ENCODE measurements at regions not wholly inside any gene's neighbourhood (a gene's known extent, or its start where the extent isn't known, plus 50 kb on each side); places are given as distances from the start of the nearest gene placed in this dataset.

DNA sequence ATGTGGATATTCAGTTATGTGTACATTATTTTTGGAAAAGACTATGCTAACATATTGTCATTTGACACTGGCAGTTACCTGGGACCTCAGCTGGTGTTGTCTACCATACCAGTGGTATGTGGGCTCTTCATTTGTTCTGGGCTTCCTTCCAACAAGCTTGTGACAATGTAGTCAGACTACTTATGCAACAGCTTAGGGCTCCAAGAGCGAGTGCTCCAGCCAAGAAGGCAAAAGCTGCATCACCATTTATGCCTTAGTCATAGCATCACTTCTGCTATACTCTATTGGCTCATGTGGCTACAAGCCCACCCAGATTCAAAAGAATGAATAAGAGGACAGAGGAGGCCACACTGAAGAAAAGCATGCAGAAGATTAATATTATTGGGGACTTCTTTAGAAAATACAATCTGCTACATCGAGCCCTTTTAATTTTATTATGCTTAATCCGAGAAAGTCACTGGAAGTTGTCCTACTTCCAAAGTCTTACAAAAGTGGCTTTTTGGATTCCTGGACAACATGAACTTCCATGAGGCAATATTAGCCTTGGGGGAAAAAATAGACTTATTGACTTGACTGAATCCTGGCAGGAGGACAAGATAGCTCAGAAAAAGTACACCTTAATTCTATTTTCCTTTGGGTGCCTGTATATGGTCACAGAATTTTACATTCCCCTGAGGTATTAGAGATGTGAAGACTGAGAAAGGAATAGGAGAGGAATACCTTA is 529.4 kb upstream of the HTR2A start:
- DNase-seq (ENCODE audit: low spot score) = no peak

DNA sequence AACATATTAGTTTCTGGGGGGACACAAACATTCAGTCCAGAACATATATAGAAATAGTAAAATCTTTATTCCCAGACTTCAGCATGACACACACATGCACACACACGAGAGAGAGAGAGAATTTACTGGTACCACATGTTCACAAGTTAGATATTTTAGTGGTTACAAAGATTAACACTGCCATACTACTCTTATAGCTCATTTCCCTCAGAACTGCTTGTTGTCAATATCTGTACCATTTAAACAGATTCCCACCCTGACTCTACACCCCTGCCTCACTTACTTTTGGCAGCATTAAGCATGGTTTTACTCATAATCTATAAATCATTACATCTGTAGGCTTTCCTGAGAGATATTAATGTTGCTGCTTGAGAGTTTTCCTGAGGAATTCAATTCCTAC is 524.7 kb upstream of the HTR2A start:
- DNase-seq (ENCODE audit: low spot score) = no peak

DNA sequence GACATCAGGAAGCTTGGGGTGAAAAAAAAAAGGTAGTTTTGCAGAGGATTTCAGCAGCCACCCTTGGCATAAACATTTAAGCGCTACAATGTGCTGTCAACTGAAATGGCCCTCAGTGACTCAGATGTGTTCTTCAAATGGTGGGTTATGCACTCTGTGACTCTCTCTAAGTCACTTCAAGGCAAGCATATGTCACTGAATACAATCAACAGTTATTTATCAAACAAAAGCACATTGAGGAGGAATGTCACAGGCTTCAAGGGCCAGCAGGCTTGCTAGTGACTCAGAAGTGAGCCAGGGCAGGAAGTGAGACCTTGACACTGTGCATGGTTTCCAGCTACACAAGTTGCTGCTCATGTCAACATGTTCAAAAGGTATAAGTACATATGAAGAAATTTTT is 523.7 kb upstream of the HTR2A start:
- no peak for DNase-seq (ENCODE audit: low spot score)

DNA sequence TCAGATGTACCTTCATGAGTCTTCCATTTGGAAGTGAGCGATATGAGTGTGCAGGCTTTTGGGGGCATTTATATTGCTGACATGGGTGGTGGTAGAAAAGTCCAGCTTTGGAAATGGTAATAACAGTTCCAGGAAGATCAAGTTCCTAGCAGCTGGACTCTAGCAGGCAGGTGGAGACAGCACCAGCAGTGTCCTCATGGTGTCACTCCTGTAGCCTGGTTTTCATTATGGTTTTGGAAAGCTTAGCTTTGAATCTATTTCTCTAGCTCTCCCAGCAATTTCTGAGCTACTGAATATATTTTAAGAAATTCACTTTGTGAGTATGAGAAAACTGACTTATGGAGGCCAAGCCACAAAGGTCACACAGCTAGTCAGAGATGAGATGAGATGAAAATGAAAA is 523.2 kb upstream of the HTR2A start:
- DNase-seq (ENCODE audit: low spot score) = no peak

DNA sequence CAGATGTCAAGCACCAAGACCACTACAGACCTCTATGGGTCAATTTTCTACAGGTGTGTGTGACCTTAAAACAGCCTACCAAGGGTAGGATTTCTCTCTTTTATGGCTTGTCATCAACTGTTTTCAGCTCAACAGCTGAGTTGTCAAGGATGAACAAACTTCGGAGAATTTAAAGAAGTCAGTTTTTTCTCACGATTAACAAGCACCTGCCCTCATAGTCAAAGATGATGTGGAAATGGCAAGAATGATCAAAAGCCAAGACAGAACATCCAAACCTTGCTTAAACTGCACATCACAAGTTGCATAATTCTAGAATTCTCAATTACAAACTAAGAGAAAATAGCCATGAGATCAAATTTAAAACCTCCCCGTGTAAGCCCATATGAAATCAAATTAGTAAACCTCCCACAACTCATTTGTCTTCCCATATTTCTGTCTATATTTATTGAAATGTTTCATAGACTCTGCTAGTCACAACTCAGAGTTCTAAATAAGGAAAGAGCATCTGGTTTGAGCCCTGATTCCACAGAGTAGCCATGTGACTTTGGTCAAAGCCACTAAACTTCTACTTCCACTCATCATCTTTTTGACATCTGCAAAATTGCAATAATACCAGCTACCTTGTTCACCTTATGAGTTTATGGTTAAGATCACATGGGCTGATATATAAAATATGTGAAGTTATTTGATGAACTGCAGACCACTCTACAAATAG is 521.5 kb upstream of the HTR2A start:
- no peak for DNase-seq (ENCODE audit: low spot score)

DNA sequence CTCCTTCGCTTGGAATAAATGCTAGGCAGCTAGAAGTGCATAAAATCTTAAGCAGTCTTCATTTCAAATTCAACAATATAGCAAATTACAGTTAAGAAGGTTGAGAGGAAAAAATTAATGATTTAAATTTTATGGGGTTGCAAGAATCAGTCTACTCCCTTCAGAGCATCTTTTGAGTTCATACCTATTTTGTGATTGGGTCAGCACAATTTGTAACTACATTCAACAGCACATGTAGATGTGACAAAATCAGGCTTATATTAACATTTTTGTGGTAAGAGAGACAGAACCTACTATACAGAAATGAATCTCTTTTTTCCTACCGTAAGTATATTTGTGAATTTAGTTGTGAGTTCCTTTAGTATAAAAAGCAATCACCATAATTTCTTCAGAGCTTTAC is 520.6 kb upstream of the HTR2A start:
- DNase-seq (ENCODE audit: low spot score) = no peak

DNA sequence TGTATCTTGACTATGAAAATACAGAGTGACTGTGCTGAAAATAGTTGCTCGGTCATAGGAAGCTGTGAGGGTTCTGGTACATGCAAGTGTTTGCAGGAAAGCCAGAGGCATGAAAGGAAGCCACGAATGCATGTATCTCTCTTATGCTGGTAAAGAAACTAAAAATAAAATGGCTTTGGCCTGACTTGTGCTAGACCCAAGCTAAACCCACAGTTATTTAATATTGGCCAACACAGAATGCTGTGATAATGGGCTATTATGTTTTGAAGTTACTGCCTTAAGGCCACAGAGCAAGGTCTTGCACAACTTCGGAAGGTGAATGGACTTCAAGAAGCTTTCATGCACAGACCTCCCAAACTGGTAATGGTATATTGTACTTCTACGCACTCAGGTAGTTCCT is 518.2 kb upstream of the HTR2A start:
- DNase-seq (ENCODE audit: low spot score) = no peak

DNA sequence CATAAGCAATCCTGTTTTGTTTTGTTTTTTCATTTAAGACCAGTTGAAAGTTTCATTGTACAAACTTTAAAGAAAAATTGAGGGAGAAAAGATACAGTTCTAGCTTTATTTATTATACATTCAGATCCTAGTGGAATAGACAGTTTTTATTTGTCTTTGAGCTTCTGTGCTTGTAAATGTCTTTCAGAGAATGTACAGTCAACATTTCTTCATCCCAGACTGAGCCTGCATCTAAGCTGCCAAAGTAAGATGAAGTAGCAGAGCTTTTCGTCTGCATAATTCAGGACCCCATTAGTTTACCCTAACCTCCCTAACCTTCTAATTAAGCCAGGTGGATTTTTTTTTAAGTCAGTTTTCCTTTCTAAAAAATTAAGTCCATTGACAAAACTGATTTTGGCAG is 516.7 kb upstream of the HTR2A start:
- DNase-seq (ENCODE audit: low spot score) = no peak

DNA sequence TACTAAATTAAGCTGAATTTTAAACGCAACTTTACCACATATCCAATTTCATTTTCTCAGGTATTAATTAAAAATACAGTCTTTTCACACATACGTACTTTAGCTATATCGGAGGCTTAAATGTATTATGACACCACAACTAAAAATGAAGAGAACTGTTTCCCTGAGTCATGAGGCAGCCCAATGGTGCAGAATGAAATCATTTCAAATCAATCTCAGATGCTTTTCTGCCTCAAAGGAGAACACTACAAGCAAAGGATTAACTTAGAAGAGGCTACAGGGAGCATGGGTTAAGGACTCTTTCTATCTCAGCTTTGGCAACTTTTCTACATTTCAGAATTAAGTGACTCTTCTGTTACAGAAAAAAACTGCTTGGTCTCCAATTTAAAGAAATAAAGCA is 516.3 kb upstream of the HTR2A start:
- no peak for DNase-seq (ENCODE audit: low spot score)

DNA sequence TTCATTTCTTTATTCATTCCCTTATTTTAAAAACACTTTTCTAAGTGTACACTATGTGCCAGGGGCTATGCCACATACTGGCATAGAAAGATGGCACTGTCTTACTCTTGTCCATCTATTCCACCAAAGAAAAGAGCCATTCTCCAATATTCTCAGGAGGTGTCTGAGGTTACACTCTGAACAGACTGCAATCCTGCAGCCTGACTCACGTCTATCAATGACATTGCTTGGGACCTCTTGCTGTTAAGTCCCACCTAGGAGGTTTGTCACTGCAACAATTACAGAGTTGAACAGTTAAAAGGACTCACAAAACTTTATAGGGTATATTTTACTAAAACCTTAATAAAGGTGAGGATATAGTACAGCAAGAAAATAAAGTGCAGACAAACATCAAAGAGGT is 512.9 kb upstream of the HTR2A start:
- no peak for DNase-seq (ENCODE audit: low spot score)

DNA sequence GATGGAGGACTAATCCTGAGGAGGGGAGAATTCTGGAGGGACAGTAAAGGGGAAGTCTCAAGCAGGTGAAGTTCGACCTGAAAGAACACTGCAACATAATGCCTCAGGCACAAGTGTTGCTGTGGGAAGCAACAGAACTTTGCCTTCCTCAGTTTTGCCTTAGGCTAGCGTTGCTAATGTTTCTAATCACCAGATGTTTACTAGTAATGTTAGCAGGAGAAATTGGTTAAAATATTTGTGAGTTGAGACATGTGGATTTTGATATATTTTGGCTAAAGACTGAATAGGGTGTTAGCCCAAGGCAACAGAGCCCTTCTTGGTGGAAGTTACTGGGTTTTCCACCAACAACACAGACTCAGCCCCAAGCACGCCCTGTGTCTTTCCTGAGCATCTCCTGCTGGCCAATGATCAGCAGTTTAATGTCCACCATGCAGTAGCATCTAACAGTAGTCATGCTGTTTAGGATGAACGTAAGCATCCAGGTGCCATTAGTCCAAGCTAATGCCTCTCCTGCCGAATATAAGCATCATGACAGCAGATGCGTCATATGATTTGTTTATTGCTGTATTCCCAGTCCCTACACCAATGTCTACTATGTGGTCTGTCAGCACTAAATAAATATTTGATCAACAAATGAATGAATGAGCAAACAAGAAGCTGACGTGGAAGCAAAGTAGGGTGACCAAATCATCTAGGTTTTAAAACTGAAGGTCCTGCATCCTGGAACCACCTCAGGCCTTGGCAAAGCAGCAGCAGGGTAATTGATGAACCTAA is 511.9 kb upstream of the HTR2A start:
- DNase-seq (ENCODE audit: low spot score) = no peak

DNA sequence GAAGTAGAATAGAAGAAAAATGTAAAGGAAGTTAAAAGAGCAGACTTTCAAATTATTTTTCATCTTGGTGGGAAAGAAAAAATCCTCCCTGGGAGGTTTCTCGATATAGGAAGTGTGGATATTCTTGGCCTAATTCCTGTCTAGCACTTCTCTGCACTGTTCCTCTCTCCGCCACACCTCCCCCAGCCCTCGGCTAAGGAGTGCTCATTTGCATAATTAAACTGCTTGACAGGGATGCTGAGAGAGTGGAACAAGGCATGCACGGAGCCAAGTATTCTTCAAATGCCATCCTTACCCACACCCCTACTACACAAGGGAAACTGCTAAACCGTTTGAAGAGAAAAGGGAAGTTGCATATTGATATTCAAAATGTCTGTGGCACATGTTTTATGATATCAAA is 511.0 kb upstream of the HTR2A start:
- DNase-seq (ENCODE audit: low spot score) = no peak

DNA sequence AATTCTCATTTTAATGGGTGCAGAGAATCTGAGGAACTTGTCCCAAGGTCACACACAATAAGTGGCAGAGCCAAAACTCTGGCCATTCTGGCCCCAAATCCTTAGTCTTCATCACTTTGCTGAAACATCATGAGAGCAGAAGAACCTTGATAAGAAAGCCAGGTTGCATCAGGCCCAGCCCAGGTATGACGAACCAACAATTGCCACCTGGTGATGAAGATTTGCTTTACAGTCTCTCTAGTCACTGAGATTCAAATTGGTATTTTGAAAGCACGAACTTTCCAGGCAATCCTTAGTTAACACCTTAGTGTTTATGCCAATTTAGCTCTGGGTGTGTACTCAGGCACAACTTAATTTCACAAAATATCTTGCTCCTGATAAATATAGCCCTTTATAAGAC is 502.7 kb upstream of the HTR2A start:
- DNase-seq (ENCODE audit: low spot score) = no peak

DNA sequence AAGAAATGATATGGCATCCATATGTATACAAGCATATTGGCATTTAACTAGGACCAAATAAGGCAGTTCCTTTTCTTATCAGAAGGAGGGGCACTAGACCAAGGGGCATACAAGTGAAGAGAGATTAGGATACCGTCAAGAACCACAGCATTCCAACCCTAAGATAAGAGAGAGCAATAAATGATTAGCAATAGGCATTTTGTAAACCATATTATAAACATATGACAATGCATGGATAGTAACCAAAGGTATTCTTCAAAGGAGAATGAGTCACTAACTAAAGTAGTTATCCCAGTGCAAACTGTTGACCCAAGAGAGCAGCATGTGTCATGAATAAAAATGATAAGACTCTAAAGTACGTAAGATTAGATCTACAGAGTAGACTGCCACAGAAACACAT is 500.9 kb upstream of the HTR2A start:
- no peak for DNase-seq (ENCODE audit: low spot score)

DNA sequence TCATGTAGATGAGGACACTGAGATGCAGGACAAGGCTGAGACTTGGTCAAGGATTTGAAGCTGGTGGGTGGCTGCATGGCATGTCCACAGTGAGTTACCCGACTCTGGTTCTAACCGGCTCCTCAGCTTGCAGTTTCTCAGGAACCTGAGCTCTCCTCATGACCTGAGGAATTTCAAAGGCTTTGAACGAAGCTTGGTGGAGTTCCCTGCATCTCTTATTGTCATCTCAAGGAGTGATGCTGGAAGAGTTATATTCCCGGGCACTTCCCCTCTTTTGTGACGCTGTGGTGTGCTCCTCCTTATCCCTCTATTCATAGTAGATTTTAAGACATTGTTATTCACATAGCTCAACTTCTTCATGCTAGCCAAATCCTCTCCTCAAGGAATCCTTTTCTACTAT is 500.1 kb upstream of the HTR2A start:
- DNase-seq (ENCODE audit: low spot score) = no peak

DNA sequence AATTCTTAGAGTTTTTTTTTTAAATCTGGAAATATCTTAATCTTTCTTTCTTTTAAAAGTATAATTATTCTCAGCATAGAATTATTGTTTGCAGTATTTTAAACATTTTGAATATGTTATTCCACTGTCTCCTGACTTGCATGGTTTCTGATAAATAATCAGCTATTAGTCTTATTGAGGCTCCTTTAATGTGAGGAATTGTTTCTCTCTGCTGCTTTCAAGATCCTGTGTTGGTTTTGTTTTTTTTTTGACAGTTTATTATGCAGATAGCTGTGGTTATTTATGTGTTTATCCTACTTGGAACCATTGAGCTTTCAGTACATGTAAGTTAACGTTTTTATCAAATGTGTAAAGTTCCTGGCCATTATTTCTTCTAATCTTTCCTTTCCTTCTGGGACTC is 477.9 kb upstream of the HTR2A start:
- no peak for DNase-seq (ENCODE audit: low spot score)

DNA sequence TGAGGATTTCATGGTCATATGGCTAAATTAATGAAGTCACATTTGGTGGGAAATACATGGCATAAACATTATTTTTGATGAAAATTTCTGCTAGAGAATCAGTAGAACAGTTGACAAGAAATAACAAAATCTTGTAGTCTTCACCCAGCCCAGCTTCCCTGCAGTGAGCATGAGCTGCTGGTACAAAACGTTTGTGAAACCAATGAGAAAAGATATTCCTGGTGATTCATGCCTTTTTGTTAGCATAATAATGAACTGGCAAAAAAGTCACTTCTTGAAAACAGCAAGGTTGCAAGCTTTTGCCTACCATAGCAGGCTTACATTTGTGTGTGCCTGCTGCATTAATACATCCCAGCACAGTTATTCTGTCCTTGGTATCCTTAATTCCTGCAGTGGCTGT is 475.9 kb upstream of the HTR2A start:
- DNase-seq (ENCODE audit: low spot score) = no peak

DNA sequence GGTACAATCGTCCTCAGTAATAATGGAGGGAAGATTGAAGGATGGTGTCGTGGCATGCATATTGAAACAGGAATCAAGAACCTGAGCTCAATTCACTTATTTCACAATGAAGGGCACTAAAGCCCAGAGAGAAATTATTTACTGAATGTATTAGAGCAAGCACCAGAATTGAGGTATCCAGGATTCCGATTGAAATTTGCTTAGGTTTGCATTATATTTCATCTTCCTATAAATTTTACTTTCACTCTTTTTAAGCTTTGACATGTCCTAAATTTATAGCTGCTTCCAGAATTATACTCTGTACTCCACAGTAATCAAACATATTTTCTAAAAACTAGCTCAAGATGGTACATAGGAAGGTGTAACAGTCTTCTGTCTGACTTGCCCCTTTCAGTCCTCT is 454.9 kb upstream of the HTR2A start:
- no peak for DNase-seq (ENCODE audit: low spot score)

DNA sequence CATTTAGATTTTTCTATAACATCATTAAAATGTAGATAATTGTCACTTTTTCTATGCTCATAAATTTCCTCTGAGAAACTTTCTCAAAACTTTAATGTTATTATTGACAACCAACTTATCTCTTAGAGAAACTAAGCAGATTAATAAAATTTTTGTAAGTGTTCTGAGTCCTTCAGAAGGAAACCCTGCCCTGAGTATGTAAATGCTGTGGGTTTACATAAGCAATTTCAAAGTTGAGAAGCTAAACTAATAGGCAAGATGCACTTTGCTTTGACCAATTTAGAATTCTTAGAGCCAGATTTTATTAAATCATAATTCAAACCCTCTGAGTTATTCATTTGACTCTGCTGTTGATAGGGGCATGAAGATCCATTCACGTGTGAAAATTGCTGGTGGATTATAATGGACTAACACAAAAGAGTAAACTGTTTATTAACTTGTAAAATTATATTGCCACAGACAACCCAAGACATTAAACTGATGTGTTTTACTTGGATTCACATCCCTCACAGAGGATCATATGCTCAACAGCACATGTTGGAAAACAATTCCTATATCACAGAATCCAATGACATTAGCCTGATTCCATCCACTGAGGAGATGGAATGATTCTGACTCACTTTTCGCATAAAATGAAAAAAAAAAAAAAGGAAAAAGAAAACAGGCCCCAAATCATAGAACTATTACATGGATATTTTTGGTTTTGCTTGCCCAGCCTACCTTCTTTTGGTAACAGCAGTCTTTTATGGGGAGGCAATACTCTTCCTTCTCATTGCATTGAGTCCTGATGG is 453.7 kb upstream of the HTR2A start:
- DNase-seq (ENCODE audit: low spot score) = no peak

DNA sequence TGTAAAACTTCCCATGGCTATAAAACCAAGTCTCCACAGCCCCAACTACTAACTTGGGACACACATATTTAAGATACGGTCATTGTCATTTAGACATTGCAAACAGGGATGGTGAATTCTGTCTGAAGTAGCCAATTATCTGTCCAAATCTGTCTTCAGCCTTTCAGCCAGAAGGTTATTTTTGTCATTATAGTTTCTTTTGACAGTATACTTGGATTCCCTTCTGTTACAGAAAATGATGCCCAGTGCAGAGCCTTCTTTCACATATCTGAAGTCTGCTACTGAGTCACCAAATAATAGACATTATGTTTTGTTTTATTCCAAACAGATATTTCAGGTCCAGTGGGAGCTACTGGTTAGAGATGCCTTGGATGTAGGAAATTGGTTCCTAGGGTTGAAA is 452.4 kb upstream of the HTR2A start:
- DNase-seq (ENCODE audit: low spot score) = no peak

DNA sequence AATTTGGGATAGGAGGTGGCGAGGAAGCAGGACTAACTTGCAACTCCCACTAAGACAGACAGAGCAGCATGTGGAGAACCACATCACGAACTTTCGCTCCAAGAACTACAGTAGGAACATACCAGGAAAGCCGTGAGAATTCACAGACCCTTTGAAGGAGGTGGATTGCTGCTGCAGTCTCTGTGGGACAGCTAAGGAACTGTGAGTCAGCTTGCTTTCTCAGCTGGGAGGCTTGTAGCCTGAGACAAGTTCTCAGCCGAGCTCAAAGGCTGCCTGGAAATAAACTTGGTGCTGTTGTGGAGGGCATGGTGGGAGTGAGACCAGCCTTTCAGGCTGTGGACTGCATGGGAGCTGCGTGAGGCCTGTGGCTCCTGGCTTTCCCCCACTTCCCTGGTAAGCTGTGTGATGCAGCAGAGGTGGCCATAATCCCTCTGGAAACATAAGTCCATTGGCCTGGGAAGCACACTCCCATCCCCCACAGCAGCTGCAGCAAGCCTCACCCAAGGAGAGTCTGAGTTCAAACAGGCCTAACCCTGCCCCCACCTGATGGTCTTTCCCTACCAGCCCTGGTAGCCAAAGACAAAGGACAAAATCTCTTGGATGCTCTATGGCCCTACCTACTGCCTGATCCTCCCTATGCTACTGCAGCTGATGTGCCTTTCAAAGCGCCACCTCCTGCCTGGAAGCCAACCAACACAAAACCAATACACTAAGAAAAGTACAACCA is 441.1 kb upstream of the HTR2A start:
- DNase-seq (ENCODE audit: low spot score) = peak; percentile 5

DNA sequence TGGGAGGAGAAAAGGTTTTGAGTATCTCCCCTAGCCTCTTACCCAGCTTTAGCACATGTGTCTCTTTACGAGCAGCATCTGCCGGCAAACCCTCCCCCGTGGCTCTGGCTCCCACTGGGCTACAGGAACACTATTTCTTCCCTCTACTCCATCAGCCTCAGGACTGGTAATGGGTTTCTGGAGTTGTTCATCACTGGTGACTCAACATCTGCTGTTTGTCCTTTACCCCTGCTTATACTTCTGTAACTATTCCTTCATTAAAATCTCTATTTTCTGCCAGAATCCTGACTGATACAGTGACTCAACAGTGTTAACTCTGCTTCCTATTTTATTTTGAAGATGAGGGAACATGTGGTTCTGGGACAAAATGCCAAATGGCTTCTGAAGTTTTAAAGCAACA is 437.3 kb upstream of the HTR2A start:
- no peak for DNase-seq (ENCODE audit: low spot score)

Measured in hepatic stellate cell (primary cell).